ENCODE measurements at regions not wholly inside any gene's neighbourhood (a gene's known extent, or its start where the extent isn't known, plus 50 kb on each side); places are given as distances from the start of the nearest gene placed in this dataset.

DNA sequence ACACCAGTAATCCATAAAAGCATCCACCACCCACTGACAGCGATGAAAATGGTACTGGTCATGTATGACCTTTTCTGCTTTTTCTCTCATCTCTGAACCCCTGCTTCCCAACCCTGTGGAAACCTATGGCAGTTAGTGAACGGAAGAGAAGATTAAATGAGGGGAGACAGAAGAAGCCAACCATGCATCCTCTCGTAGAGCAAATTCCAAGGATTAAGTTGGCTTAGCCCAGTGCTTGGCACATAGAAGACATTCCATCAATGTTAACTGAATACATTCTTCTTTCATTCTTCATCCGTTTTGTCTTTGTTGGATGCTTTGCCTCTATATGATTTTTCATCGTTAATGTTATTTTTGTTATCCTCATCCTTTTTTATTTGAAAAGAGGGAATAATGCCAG lies 339.7 kb upstream of the FLRT2 start:
- TF ChIP-seq REST (IDR thresholded peaks at IDR 0.05; ENCODE audit: insufficient read depth in 1 of 2, low read depth in 2 of 2, low read length in 2 of 2) (no peak), FOXP2 (optimal IDR thresholded peaks at IDR 0.05; ENCODE audit: borderline replicate concordance, extremely low read depth, extremely low read length, insufficient read depth) (no peak), POLR2AphosphoS5 (IDR thresholded peaks at IDR 0.05; ENCODE audit: low read depth, low read length) (no peak), TAF1 (IDR thresholded peaks at IDR 0.05; ENCODE audit: borderline replicate concordance, insufficient read depth, low read length) (no peak), SIN3A (IDR thresholded peaks at IDR 0.05; ENCODE audit: borderline replicate concordance, insufficient read depth, low read length) (no peak)
